IMR-90 (cell line): ENCODE measurements at regions not wholly inside any gene's neighbourhood (a gene's known extent, or its start where the extent isn't known, plus 50 kb on each side); places are given as distances from the start of the nearest gene placed in this dataset.

Source experiments
- ATAC-seq: fragments of 200-7000 bp; cut with Tn5 transposase; 2 replicates; pipeline ENCODE4 v1.9.1; 2020; ENCODE audit warnings: low read depth, mild to moderate bottlenecking, moderate library complexity
- BruUV-seq: library from RNA; stranded (reverse); fragments of 400-500 nt; replicated peaks from 2 replicates; lab custom pipeline; 2021; lab: Mats Ljungman, UMichigan
- CTCF ChIA-PET: fragments of 300-600 bp; formaldehyde crosslinking; extraction: SDS; loops from one replicate; lab custom pipeline; 2021; ENCODE audit warnings: antibody characterized with exemption; lab: Yijun Ruan, JAX
- POLR2A ChIA-PET: fragments of 300-600 bp; sonication (Branson Sonifier 250); formaldehyde crosslinking; loops from one replicate; lab custom pipeline; 2022; ENCODE audit warnings: antibody characterized with exemption; ENCODE audit not compliant: unreplicated experiment; lab: Charles Lee
- DNase-seq: peaks from one replicate; pipeline ENCODE4 v3.0.0; 2013
- H2AFZ ChIP-seq: replicated peaks from 2 replicates; pipeline ENCODE3; 2013; ENCODE audit warnings: low read length, mild to moderate bottlenecking; ENCODE audit not compliant: poor library complexity
- H2AK5ac ChIP-seq: 2 replicates; pipeline ENCODE4 v1.6.1; 2013; ENCODE audit warnings: low read depth, low read length, inconsistent platforms
- H2AK9ac ChIP-seq: replicated peaks from 2 replicates; pipeline ENCODE3; 2013; ENCODE audit warnings: mild to moderate bottlenecking, low read depth, low read length, moderate library complexity; ENCODE audit not compliant: poor library complexity
- H2BK120ac ChIP-seq: 2 replicates; pipeline ENCODE4 v1.6.1; 2013; ENCODE audit warnings: low read depth, low read length, inconsistent platforms
- H2BK15ac ChIP-seq: 3 replicates; pipeline ENCODE4 v1.6.1; 2013; ENCODE audit warnings: low read depth, low read length, inconsistent platforms
- H2BK20ac ChIP-seq: 2 replicates; pipeline ENCODE4 v1.6.1; 2013; ENCODE audit warnings: low read depth, mild to moderate bottlenecking, inconsistent platforms, low read length, moderate library complexity
- H2BK5ac ChIP-seq: 2 replicates; pipeline ENCODE4 v1.6.1; 2013; ENCODE audit warnings: mild to moderate bottlenecking, low read depth, low read length, inconsistent platforms; ENCODE audit not compliant: poor library complexity, severe bottlenecking
- H3K14ac ChIP-seq: replicated peaks from 2 replicates; pipeline ENCODE4 v1.6.1; 2013; ENCODE audit warnings: low read depth, low read length, inconsistent platforms
- H3K18ac ChIP-seq: 2 replicates; pipeline ENCODE4 v1.6.1; 2013; ENCODE audit warnings: low read depth, low read length, control low read depth
- H3K23ac ChIP-seq: 2 replicates; pipeline ENCODE4 v1.6.1; 2013; ENCODE audit warnings: low read depth, low read length, inconsistent platforms
- H3K27ac ChIP-seq: 2 replicates; pipeline ENCODE4 v1.5.1; 2013; ENCODE audit warnings: mild to moderate bottlenecking, control low read depth, low read length; ENCODE audit not compliant: insufficient read depth
- H3K27me3 ChIP-seq: 2 replicates; pipeline ENCODE4 v1.6.1; 2013; ENCODE audit warnings: low read length; ENCODE audit not compliant: control insufficient read depth, insufficient read depth
- H3K36me3 ChIP-seq: 2 replicates; pipeline ENCODE4 v1.6.1; 2013; ENCODE audit warnings: low read length, mixed read lengths; ENCODE audit not compliant: control insufficient read depth, insufficient read depth
- H3K4ac ChIP-seq: 2 replicates; pipeline ENCODE4 v1.6.1; 2013; ENCODE audit warnings: low read depth, low read length, inconsistent platforms
- H3K4me1 ChIP-seq: 2 replicates; pipeline ENCODE4 v1.6.1; 2013; ENCODE audit warnings: low read length, mixed read lengths; ENCODE audit not compliant: control insufficient read depth, insufficient read depth
- H3K4me2 ChIP-seq: 2 replicates; pipeline ENCODE4 v1.6.1; 2013; ENCODE audit warnings: low read depth, mild to moderate bottlenecking, control low read depth, low read length, moderate library complexity
- H3K4me3 ChIP-seq: 2 replicates; pipeline ENCODE4 v1.5.1; 2013; ENCODE audit warnings: low read depth, mild to moderate bottlenecking, control low read depth, low read length, moderate library complexity; ENCODE audit not compliant: insufficient read depth
- H3K56ac ChIP-seq: 2 replicates; pipeline ENCODE4 v1.6.1; 2013; ENCODE audit warnings: low read length, inconsistent platforms; ENCODE audit not compliant: insufficient read depth; ENCODE audit errors: extremely low read depth
- H3K79me1 ChIP-seq, 2 experiments: 2 replicates each; pipeline ENCODE4 v1.6.1; 2013; ENCODE audit warnings: low read length in 2 of 2, inconsistent platforms in 1 of 2, low read depth in 1 of 2
- H3K9ac ChIP-seq: 2 replicates; pipeline ENCODE4 v1.6.1; 2013; ENCODE audit warnings: low read depth, low read length, control low read depth
- H3K9me1 ChIP-seq: 2 replicates; pipeline ENCODE4 v1.6.1; 2013; ENCODE audit warnings: low read length, inconsistent platforms; ENCODE audit not compliant: insufficient read depth
- H3K9me3 ChIP-seq: 2 replicates; pipeline ENCODE4 v1.6.1; 2013; ENCODE audit warnings: low read length; ENCODE audit not compliant: control insufficient read depth, insufficient read depth
- H4K20me1 ChIP-seq: 2 replicates; pipeline ENCODE4 v1.6.1; 2013; ENCODE audit warnings: low read length, inconsistent platforms; ENCODE audit not compliant: insufficient read depth
- H4K5ac ChIP-seq: 2 replicates; pipeline ENCODE4 v1.6.1; 2013; ENCODE audit warnings: mild to moderate bottlenecking, low read depth, low read length, control low read depth
- H4K8ac ChIP-seq, 2 experiments: 2 replicates each; pipeline ENCODE4 v1.6.1; 2013; ENCODE audit warnings: low read depth in 2 of 2, low read length in 2 of 2, control low read depth in 1 of 2, inconsistent platforms in 1 of 2
- H4K91ac ChIP-seq: 2 replicates; pipeline ENCODE4 v1.6.1; 2013; ENCODE audit warnings: low read depth, low read length, inconsistent platforms; ENCODE audit not compliant: insufficient read depth
- CHD1 ChIP-seq: IDR thresholded peaks from 2 replicates; pipeline ENCODE4 v1.6.1; 2012; ENCODE audit warnings: low read depth, low read length, improper control_type of control experiment
- WGBS, 2 experiments: methylation state at CpG; one replicate each; pipeline versions ENCODE4 v1.1.5 to v1.1.7; 2013; ENCODE audit warnings: missing lambda C conversion rate in 2 of 2; ENCODE audit not compliant: insufficient read length in 1 of 2; ENCODE audit errors: extremely low coverage in 2 of 2; 5-methylcytosine and 5-hydroxymethylcytosine counted together
- dilution Hi-C: fragments of 300-500 bp; cut with HindIII; formaldehyde crosslinking; loops from one replicate; pipeline ENCODE4 v1.14.3; 2018; ENCODE audit warnings: low sequenced_read_pairs; ENCODE audit not compliant: unreplicated experiment
- in situ Hi-C: fragments of 300-500 bp; cut with MboI; formaldehyde crosslinking; loops from 3 replicates; pipeline ENCODE4 v1.14.3; 2019; ENCODE audit warnings: low sequenced_read_pairs, inconsistent platforms, mixed read lengths
- intact Hi-C: fragments of 100-400 bp; cut with micrococcal nuclease; formaldehyde crosslinking; loops from 2 replicates; pipeline ENCODE4 v1.10.0; 2022

DNA sequence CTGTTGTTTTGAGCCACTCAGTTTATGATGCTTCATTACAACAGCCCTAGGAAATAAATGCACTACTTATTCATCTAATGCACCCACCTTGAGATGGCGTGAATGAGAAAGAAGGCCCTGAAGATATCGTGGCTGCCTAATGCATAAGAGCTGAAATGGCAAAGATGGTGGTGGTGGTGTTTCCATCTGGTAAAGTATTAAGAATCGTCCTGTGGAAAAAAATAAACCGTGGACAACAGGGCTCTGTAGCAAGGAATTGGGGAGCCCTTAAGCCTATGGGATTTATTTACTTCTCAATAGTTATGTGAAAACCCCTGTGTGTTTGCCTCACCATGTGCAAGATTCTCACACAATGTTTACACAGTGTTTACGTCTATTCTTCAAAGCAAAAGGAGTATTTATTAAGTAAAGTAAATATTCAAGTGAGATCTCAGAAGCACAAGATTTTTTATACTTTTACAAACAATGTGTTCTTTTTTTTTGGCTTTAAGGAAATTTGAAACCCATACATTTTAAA lies 1555.2 kb upstream of the FLRT2 start:
- no peak overlapping the region for H2AK5ac ChIP-seq
- no peak overlapping the region for H3K23ac ChIP-seq
- no peak overlapping the region for H2BK20ac ChIP-seq
- no peaks in the 10 kb centered on the region for H3K9me1 ChIP-seq
- peak overlapping the region; percentile 84; the same call in 1 of the 2 replicates for H3K27ac ChIP-seq
- ChIA-PET CTCF (no interaction called here), POLR2A (no interaction called here)
- dilution Hi-C loops (no loop called here), in situ Hi-C loops (no loop called here), intact Hi-C loops (no loop called here)
- no peak overlapping the region for H2AK9ac ChIP-seq
- H4K5ac ChIP-seq, result peak overlapping the region; percentile 79; the same call in 1 of the 2 replicates
- H3K56ac ChIP-seq, result peak overlapping the region; percentile 28; the same call in 1 of the 2 replicates
- H3K4ac ChIP-seq, result peak overlapping the region; percentile 11; the same call in 1 of the 2 replicates
- TF ChIP-seq CHD1, result no peak
- ATAC-seq (no peak), DNase-seq (no peak)
- H3K36me3 ChIP-seq, result no peaks in the 10 kb centered on the region
- H2BK5ac ChIP-seq, result no peak overlapping the region
- no peak overlapping the region for H3K9ac ChIP-seq
- H3K4me2 ChIP-seq, result no peak overlapping the region; the same call in 1 of the 2 replicates
- H4K91ac ChIP-seq, result 0 out of 2 replicates have a peak overlapping the region, but pooled peaks have one; percentile 38
- no peaks in the 10 kb centered on the region for H3K79me1 ChIP-seq
- no peaks in the 10 kb centered on the region for H3K27me3 ChIP-seq
- H4K8ac ChIP-seq, result peak overlapping the region; percentile 10 to 15; a peak in 2 of 4 replicates
- no peak overlapping the region for H2AFZ ChIP-seq
- H3K14ac ChIP-seq, result no peak overlapping the region
- H2BK120ac ChIP-seq, result 0 out of 2 replicates have a peak overlapping the region, but pooled peaks have one; percentile 4
- no peaks in the 10 kb centered on the region for H3K9me3 ChIP-seq
- WGBS, 2 experiments, result no CpG with 5 or more reads among the region's 5 CpGs
- H3K4me1 ChIP-seq, result peaks cover 7% of the 10 kb centered on the region
- no peak overlapping the region; the same call in 2 of the 3 replicates for H2BK15ac ChIP-seq
- H3K18ac ChIP-seq, result peak overlapping the region; percentile 96
- no TSS peak for BruUV-seq
- no peaks in the 10 kb centered on the region for H4K20me1 ChIP-seq
- H3K4me3 ChIP-seq, result no peak overlapping the region
